GM21717 (cell line): ENCODE measurements at regions not wholly inside any gene's neighbourhood (a gene's known extent, or its start where the extent isn't known, plus 50 kb on each side); places are given as distances from the start of the nearest gene placed in this dataset.

ENCODE experiments used
- ATAC-seq: cut with Tn5 transposase; IDR thresholded peaks from one replicate; pipeline ENCODE4 v1.9.1; 2021; ENCODE audit warnings: mild to moderate bottlenecking, moderate library complexity; ENCODE audit not compliant: unreplicated experiment

DNA sequence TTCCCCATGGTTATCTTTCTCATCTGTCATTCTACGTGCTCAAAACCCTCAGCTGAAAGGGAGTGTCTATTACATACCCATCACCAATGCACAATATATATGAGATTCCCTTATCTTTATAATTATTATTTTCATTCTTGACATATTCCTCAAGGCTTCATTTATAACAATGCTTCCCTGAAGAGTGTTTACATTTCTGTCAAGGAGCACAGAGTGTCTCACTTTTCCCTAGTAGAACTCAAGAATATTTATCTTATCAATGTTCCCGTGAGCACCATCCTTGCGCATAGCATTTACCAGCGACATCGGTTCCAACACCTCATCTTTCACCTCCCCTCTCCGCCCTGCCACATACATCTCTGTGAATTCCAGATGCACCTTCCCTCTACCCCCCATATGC, 250.6 kb downstream of the PLA2G4A start:
- no peak for ATAC-seq

DNA sequence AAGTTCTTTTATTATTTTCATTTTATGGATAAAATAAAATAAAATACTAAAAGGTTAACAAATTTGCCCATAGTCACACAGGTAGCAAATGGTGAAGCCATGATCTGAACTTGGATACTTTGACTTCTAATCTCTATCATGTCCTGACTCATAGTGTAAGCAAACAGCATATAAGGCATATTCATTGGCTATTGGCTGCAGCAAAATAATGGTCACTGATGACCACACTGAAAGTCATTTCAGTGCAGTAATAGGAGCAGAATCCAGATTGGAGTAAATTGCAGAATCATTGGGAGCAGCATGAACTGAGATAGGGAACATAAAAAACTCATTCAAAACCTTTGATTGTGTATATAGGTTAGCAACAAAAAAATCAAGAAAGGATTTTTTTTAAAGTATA, 262.9 kb downstream of the PLA2G4A start:
- no peak for ATAC-seq

- ATAC-seq, result no peak
These were observed 263.4 kb downstream of the PLA2G4A start for GRCh38 chr1:187092104-187092503.

GRCh38 chr1:187096689-187097088, 267.9 kb downstream of the PLA2G4A start:
- no peak for ATAC-seq

DNA sequence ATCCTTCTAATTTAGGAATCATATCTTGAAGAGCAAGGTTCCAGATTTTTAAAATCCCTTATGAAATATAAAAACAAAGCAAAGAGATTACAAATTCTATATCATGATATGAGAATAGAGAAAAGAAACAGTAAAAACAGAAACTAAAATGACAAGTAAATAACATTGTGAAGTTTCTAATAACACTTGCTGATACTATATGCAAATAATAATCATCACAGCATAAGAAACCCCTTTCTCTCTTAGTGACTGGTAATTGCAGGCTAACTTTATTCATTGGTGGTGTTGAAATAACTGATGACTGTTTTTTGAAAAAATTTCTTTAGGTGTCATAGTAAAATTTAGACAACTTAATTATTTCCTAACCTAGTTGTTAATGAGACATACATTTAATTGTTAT, 281.6 kb downstream of the PLA2G4A start:
- ATAC-seq, result no peak

GRCh38 chr1:187114792-187115191, 286.0 kb downstream of the PLA2G4A start:
- no peak for ATAC-seq

DNA sequence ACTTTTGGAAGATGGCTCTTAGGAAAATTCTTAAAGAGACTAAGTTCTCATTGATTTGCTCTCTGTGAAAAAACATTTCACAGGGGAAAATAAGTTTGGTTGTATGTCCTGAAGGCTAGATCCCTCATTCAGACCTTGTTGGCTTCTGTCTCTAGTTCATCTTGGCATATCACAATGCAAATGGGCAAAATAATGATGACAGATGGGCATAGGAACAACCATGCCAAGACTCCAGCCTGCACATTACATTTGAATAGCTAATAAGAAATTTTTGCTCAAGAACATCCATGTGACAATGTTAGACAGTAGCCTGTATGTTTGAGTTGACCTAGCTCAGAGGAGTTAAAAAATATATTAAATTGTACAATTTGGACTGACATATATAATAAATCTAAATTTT, 292.9 kb downstream of the PLA2G4A start:
- no peak for ATAC-seq

DNA sequence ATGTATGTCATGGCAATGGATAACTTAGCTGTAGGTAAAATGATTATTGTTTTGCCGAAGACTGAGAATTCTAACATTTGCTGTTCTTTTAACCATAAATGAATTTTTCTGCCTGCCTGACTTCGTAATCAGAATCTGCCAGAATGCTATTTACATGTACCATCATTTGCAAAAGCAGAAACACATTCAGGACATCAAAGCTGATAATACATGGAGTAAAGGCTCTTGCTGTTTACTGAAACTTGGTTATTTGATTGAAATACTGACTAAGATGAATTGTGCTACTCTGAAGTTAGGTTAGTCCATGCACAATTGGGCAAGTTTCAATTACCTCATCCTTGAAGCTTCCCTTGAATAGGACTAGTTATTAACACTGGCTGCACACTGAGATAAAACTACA, 293.8 kb downstream of the PLA2G4A start:
- ATAC-seq, result no peak

DNA sequence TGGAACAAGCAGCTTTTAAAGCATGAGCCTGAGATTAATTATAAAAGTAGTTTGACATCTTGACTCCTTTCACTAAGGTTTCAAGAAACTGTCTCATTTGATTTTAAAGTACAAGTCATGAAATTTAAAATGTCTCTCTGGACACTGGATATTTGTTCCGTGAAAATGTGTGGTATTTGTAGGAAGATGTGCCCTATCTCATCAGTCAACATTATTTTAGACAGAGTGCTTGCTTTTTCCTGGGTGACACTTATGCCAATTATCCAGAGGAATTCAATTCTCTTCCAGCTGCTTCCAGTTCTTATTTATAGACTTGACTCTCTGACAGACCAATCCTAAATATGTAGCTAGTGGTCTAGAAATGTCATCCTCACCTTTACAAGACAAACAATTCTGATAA, 300.4 kb downstream of the PLA2G4A start:
- no peak for ATAC-seq

GRCh38 chr1:187143783-187144182, 315.0 kb downstream of the PLA2G4A start:
- ATAC-seq, result no peak

DNA sequence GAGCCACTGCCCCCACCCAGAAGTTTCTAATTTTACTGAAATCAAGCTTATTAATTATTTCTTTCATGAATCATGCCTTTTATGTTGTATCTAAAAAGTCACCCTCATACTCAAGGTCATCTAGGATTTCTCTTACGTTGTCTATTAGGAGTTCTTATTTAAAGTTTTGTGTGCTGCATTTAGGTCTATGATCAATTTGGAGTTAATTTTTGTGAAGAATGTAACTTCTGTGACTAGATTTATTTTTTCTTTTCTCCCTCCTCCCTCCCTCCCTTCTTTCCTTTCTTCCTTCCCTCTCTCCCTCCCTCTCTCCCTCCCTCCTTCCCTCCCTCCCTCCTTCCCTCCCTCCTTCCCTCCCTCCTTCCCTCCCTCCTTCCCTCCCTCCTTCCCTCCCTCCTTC, 317.6 kb downstream of the PLA2G4A start:
- no peak for ATAC-seq

DNA sequence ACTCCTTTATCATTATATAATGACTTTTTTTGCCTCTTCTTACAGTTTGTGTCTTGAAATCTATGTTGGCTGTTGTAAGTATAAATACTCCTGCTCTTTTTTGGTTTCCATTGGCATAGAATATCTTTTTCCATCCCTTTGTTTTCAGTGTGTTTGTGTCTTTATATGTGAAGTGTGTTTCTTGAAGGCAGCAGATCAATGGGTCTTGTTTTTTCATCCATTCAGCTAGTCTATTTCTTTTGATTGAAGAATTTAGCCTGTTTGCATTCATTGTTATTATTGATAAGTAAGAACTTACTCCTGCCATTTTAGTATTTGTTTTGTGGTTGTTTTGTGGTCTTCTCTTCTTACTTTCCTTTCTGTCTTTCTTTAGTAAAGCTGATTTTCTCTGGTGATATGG, 322.8 kb downstream of the PLA2G4A start:
- no peak for ATAC-seq

DNA sequence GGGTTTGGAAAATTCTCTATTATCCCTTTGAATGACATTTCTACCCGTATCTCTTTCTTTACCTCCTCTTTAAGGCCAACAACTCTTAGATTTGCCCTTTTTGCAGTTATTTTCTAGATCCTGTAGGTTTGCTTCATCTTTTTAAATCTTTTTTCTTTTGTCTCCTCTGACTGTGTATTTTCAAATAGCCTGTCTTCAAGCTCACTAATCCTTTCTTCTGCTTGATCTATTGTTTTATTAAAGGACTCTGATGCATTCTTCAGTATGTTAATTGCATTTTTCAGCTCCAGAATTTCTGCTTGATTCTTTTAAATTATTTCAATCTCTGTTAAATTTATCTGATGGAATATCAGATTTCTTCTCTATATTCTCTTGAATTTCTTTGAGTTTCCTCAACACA, 324.3 kb downstream of the PLA2G4A start:
- no peak for ATAC-seq

DNA sequence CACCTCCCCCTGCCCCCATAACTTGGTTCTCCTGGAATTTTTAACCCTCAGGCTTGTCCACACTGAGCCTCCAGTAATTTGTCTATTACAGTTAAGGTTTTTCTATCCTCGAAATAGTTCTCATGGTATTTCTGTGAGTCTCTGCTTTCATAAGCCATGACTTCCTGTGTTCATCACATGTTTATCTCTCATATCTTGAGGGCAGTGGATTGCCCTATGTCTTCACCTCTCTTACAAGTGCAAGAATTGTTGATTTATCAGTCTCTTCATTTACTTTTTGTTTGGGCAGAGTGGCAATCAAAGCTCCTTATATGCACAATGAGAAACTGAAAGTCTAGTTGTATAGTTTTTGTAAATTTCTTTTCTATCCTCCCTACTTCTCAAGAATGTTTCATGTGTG, 328.4 kb downstream of the PLA2G4A start:
- no peak for ATAC-seq

DNA sequence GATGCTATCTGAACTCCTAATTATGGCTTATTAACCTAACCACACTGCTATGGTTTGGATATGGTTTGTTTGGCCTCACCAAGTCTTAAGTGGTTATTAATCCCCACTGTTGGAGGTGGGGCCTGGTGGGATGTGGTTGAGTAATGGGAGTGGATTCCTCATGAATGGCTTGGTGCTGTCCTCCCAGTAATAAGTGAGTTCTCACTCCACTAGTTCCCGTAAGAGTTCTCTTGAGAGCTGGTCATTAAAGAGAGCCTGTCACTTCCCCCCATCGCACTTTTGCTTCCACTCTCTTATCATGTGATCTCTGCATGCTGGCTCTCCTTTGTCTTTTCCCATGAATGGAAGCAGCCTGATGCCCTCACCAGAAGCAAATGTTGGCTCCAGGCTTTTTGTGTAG, 328.8 kb downstream of the PLA2G4A start:
- no peak for ATAC-seq

DNA sequence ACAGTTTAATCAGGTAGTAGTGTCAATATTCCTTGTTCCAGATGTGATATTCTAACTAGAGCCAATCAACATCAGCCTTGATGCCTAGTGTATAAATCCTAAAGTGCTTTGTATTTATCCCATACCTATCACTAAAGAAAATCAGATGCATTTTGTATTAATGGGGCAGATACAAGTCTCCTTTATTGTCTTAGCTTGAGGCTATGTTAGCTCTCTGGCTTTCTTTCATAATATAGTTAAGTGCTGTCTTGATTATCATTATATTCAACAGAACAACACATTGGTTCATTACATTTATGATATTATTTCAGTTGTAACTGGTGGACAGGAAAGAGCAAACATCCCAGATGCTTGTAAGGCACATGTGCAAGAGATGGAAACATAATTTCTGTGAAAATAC, 338.8 kb downstream of the PLA2G4A start:
- ATAC-seq, result no peak

GRCh38 chr1:187168297-187168696, 339.5 kb downstream of the PLA2G4A start:
- ATAC-seq, result no peak

DNA sequence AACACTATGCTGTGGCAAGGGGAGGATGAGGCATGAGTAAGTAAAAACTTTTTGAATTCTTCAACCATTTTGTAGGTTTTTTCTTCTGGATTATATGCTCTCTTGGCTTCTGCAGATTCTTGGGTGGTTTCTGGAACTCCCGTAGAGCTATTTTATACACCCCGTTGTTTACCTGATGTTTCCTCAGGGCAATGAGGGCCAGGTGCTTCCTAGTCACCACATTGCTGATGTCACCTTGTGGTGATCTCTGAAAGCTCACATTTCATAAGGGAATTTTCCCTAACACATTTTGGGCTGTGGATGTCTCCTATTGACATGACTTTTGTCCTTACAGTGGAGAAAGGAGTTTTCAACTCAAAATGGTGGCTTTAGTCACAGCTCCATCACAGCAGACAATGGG, 356.6 kb downstream of the PLA2G4A start:
- no peak for ATAC-seq

- no peak for ATAC-seq
These were observed 368.9 kb downstream of the PLA2G4A start for GRCh38 chr1:187197685-187198084.

DNA sequence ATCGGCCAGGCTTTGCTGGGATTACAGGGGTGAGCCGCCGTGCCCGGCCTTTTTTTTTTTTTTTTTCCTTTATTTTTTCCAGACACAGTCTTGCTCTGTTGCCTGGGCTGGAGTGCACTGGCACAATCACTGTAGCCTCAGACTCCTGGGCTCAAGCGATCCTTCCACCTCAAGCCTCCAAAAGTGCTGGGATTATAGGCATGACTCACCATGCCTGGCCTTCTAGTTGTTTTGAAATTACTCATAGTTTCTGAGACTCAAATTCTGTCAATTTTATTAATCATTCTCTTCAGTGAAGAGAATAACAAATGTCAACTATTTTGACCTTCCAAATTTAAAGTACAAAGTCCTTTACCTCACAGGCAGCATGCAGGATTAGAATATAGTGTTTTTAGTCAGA, 374.5 kb downstream of the PLA2G4A start:
- no peak for ATAC-seq

DNA sequence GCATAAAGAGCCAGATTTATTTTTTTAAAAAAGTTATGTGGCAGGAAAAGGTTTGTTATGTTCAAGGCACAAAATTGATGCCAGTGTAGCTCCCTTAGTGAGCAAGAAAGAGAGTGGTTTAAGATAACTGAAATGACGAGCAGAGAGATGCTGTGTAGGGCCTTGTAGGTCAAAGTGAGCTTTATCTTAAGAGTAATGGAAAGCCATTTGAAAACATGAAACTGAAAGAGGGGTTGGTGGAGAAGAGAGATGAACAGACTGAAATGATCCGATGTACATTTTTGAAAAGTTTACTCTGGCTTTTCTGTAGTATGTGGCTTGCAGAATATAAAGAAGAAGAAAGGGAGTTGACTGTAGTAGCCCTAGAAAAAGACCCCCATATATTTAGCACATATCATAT, 383.6 kb downstream of the PLA2G4A start:
- ATAC-seq, result no peak

GRCh38 chr1:187226396-187226795, 397.6 kb downstream of the PLA2G4A start:
- no peak for ATAC-seq

DNA sequence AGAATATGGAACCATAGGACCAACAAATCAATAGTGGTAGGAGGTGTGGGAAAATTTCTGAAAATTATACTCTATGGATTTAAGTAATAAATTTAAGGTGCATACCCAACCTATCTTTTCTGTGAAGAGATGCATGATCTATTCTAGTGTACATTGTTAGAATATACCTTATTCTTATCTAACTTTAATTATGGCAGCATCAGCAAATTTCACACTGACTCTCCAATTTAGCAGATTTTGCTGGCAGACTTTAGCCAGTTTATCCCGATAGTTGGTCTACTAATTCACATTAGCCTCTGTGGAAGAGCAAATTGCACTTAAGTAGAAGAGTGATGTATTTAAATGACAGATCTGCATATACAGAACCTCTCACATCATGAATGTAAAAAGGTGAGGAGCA, 400.0 kb downstream of the PLA2G4A start:
- no peak for ATAC-seq

DNA sequence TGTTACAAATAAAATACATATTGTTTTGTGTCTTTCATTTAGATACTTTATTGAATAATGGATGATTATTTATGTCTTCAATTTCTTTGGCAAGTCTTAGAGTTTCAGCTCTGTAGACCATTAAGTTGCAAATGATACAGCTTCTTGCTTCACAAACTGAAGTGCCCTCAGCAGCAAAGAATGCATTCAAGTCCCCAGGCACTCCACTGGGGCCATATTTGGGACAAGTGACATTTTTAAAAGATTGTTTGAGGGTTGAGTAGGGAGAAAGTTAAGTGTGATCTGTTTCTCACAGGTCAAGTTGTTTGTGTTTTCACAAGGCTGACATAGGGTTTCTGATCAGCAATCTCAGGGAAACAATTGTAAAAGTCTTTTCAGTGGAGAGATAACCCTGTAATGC, 400.7 kb downstream of the PLA2G4A start:
- no peak for ATAC-seq
